Activated T-helper 1 cell treated with Interleukin-2 at 50 U/mL for 16 hours (primary cell): ENCODE measurements at regions not wholly inside any gene's neighbourhood (a gene's known extent, or its start where the extent isn't known, plus 50 kb on each side); places are given as distances from the start of the nearest gene placed in this dataset.

Experiments
- DNase-seq: peaks from one replicate; pipeline ENCODE4 v3.0.0-alpha.2; 2020; ENCODE audit warnings: low read depth

GRCh38 chr14:100438678-100439592 is 115.8 kb downstream of the SLC25A47 start:
- no peak for DNase-seq

GRCh38 chr14:100439781-100440180 is 116.6 kb downstream of the SLC25A47 start:
- no peak for DNase-seq

GRCh38 chr14:100440207-100440631 is 117.1 kb downstream of the SLC25A47 start:
- DNase-seq: no peak

GRCh38 chr14:100440758-100441203 is 117.6 kb downstream of the SLC25A47 start:
- DNase-seq: no peak

GRCh38 chr14:100441271-100441947 is 118.3 kb downstream of the SLC25A47 start:
- no peak for DNase-seq

- no peak for DNase-seq
Measured at GRCh38 chr14:100442036-100442435, 118.9 kb downstream of the SLC25A47 start.

- no peak for DNase-seq
Measured at GRCh38 chr14:100442498-100443490, 119.7 kb downstream of the SLC25A47 start.

GRCh38 chr14:100443603-100444002 is 120.5 kb downstream of the SLC25A47 start:
- no peak for DNase-seq

GRCh38 chr14:100445436-100446088 is 122.4 kb downstream of the SLC25A47 start:
- no peak for DNase-seq

- DNase-seq: no peak
Measured at GRCh38 chr14:100446572-100446971, 123.4 kb downstream of the SLC25A47 start.

- DNase-seq: no peak
Measured at GRCh38 chr14:100448376-100448775, 125.2 kb downstream of the SLC25A47 start.

GRCh38 chr14:100449225-100449987 is 126.3 kb downstream of the SLC25A47 start:
- no peak for DNase-seq

- no peak for DNase-seq
Measured at GRCh38 chr14:100450049-100450448, 126.9 kb downstream of the SLC25A47 start.

GRCh38 chr14:100450736-100451135 is 127.6 kb downstream of the SLC25A47 start:
- DNase-seq: no peak

- no peak for DNase-seq
Measured at GRCh38 chr14:100451264-100451663, 128.1 kb downstream of the SLC25A47 start.

- no peak for DNase-seq
Measured at GRCh38 chr14:100453930-100454329, 130.8 kb downstream of the SLC25A47 start.

GRCh38 chr14:100454437-100454836 is 131.3 kb downstream of the SLC25A47 start:
- DNase-seq: no peak

GRCh38 chr14:100463937-100464336 is 123.3 kb downstream of the BEGAIN start:
- no peak for DNase-seq

GRCh38 chr14:100466111-100466856 is 120.9 kb downstream of the BEGAIN start:
- DNase-seq: no peak
